ENCODE measurements at regions not wholly inside any gene's neighbourhood (a gene's known extent, or its start where the extent isn't known, plus 50 kb on each side); places are given as distances from the start of the nearest gene placed in this dataset.

DNA sequence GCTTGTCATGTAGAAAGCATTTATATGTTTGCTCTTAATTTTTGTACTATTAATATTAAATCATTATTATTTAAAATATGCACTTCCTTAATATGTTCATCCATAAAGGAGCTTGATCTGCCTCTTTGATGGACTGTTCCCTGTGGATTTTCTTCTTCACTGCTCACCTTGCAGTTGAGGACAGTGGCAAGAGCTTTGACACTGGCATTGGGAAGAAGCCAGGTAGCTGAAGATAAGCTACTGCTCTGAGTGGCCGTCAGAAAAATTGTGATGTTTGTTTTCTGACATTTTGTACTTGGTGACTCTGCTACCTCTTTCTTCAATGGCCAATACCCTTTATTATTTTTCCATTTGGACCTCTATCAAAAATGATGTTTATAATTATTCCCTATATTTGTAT, 349.4 kb upstream of the NOVA1 start:
- Mint-ChIP-seq H3K36me3 (ENCODE audit: low read depth, unreplicated experiment) (no peaks in the 10 kb centered on the region), H3K27me3 (ENCODE audit: low read depth, unreplicated experiment) (no peaks in the 10 kb centered on the region), H3K4me3 (ENCODE audit: unreplicated experiment) (no peak overlapping the region), H3K9me3 (ENCODE audit: unreplicated experiment) (peaks cover 3% of the 10 kb centered on the region), H3K27ac (ENCODE audit: unreplicated experiment) (no peak overlapping the region), H3K4me1 (ENCODE audit: low read depth, unreplicated experiment) (no peaks in the 10 kb centered on the region)
- Histone ChIP-seq H3K9ac (ENCODE audit: low read length) (no peak overlapping the region), H3K4me2 (ENCODE audit: low read length) (no peak overlapping the region), H3K4me3 (ENCODE audit: insufficient read depth, low read depth, low read length) (no peak overlapping the region), H3K27ac (ENCODE audit: low read depth, low read length) (no peak overlapping the region), H3K36me3 (ENCODE audit: insufficient read depth, low read length) (no peaks in the 10 kb centered on the region), H2AFZ (ENCODE audit: low read depth, low read length) (no peak overlapping the region), H3K79me2 (ENCODE audit: insufficient read depth, low read length) (no peaks in the 10 kb centered on the region), H3K27me3 (ENCODE audit: insufficient read depth, low read length) (no peaks in the 10 kb centered on the region), H4K20me1 (ENCODE audit: insufficient read depth, low read length) (no peaks in the 10 kb centered on the region), H3K4me1 (ENCODE audit: insufficient read depth, low read length) (no peaks in the 10 kb centered on the region), H3K9me3 (ENCODE audit: insufficient read depth, low read depth, low read length) (no peaks in the 10 kb centered on the region)
- FAIRE-seq (no peak), DNase-seq (ENCODE audit: low read depth) (no peak)
- TF ChIP-seq, protein P1, sequence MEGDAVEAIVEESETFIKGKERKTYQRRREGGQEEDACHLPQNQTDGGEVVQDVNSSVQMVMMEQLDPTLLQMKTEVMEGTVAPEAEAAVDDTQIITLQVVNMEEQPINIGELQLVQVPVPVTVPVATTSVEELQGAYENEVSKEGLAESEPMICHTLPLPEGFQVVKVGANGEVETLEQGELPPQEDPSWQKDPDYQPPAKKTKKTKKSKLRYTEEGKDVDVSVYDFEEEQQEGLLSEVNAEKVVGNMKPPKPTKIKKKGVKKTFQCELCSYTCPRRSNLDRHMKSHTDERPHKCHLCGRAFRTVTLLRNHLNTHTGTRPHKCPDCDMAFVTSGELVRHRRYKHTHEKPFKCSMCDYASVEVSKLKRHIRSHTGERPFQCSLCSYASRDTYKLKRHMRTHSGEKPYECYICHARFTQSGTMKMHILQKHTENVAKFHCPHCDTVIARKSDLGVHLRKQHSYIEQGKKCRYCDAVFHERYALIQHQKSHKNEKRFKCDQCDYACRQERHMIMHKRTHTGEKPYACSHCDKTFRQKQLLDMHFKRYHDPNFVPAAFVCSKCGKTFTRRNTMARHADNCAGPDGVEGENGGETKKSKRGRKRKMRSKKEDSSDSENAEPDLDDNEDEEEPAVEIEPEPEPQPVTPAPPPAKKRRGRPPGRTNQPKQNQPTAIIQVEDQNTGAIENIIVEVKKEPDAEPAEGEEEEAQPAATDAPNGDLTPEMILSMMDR (IDR thresholded peaks at IDR 0.05; ENCODE audit: insufficient read depth, low read depth, low read length) = no peak
- no peak for TF ChIP-seq EZH2 (IDR thresholded peaks at IDR 0.05; ENCODE audit: insufficient read depth, low read length)

DNA sequence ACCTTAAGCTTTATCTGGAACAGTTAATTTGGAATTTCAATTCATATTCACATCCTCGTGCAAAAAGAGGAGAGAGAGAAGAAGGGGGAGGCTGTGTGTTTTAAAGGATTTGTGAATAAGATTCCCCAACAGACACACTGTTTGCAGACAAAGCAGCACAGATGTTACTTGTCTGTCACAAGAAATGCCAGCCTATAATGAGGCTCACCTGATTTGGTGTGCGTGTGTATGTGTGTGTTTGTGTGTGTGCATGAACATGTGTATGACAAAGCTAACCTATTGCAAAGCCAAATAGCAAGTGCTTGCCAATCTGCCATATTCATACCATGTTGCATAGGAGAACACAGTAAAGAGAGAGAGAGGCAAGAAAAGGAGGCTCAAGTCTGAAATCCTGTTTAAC, 361.6 kb upstream of the NOVA1 start:
- Histone ChIP-seq H3K9me3 (ENCODE audit: insufficient read depth, low read depth, low read length) (no peaks in the 10 kb centered on the region), H3K9ac (ENCODE audit: low read length) (no peak overlapping the region), H3K4me3 (ENCODE audit: insufficient read depth, low read depth, low read length) (no peak overlapping the region), H3K27me3 (ENCODE audit: insufficient read depth, low read length) (no peaks in the 10 kb centered on the region), H3K4me2 (ENCODE audit: low read length) (no peak overlapping the region), H2AFZ (ENCODE audit: low read depth, low read length) (no peak overlapping the region), H3K4me1 (ENCODE audit: insufficient read depth, low read length) (no peaks in the 10 kb centered on the region), H4K20me1 (ENCODE audit: insufficient read depth, low read length) (no peaks in the 10 kb centered on the region), H3K36me3 (ENCODE audit: insufficient read depth, low read length) (no peaks in the 10 kb centered on the region), H3K27ac (ENCODE audit: low read depth, low read length) (no peak overlapping the region), H3K79me2 (ENCODE audit: insufficient read depth, low read length) (no peaks in the 10 kb centered on the region)
- no peaks in the 10 kb centered on the region for H3K36me3 Mint-ChIP-seq (ENCODE audit: low read depth, unreplicated experiment)
- FAIRE-seq (no peak), DNase-seq (ENCODE audit: low read depth) (no peak)
- TF ChIP-seq, protein P1 (IDR thresholded peaks at IDR 0.05; ENCODE audit: insufficient read depth, low read depth, low read length) = no peak
- TF ChIP-seq EZH2 (IDR thresholded peaks at IDR 0.05; ENCODE audit: insufficient read depth, low read length) = no peak
- no peak overlapping the region for H3K4me3 Mint-ChIP-seq (ENCODE audit: unreplicated experiment)
- no peaks in the 10 kb centered on the region for H3K9me3 Mint-ChIP-seq (ENCODE audit: unreplicated experiment)
- no peaks in the 10 kb centered on the region for H3K4me1 Mint-ChIP-seq (ENCODE audit: low read depth, unreplicated experiment)
- H3K27ac Mint-ChIP-seq (ENCODE audit: unreplicated experiment) = no peak overlapping the region
- no peaks in the 10 kb centered on the region for H3K27me3 Mint-ChIP-seq (ENCODE audit: low read depth, unreplicated experiment)

DNA sequence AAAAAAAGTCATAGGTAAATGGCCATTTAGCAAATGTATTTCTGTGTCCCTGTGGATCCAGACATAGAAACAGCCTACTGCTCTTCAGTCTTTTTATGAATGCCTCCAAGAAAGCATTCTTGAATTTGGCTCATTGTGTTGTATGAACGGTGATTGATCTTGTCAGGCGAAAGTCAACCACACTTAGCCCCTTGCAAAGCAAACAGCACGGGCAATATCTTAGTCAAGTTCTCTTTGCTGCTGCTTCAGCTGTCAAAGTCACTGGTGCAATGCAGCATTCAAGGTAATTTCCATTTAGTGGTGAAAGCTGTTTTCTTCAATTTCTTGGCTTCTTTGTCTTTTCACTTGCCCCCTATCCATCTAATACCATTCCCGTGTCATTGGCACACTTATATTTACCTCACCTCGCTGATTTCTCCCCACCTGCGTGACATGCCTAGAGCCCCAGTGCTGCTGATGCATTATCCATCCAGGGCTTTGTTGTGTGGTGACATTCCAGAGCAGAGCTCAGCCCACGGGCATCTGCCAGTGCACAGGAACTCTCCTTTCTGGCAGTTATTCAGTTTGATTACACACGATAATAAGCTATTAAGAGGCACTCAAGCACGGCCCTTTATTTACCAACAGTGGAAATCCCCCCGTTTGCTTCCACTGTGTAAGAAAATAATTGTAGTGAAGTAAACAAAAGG, 362.3 kb upstream of the NOVA1 start:
- H2AFZ ChIP-seq (ENCODE audit: low read depth, low read length) = no peak overlapping the region
- Mint-ChIP-seq H3K27me3 (ENCODE audit: low read depth, unreplicated experiment) (no peaks in the 10 kb centered on the region), H3K9me3 (ENCODE audit: unreplicated experiment) (no peaks in the 10 kb centered on the region), H3K27ac (ENCODE audit: unreplicated experiment) (no peak overlapping the region), H3K4me1 (ENCODE audit: low read depth, unreplicated experiment) (no peaks in the 10 kb centered on the region), H3K4me3 (ENCODE audit: unreplicated experiment) (no peak overlapping the region), H3K36me3 (ENCODE audit: low read depth, unreplicated experiment) (no peaks in the 10 kb centered on the region)
- H3K4me1 ChIP-seq (ENCODE audit: insufficient read depth, low read length) = no peaks in the 10 kb centered on the region
- no peaks in the 10 kb centered on the region for H3K79me2 ChIP-seq (ENCODE audit: insufficient read depth, low read length)
- no peaks in the 10 kb centered on the region for H3K9me3 ChIP-seq (ENCODE audit: insufficient read depth, low read depth, low read length)
- no peak for TF ChIP-seq EZH2 (IDR thresholded peaks at IDR 0.05; ENCODE audit: insufficient read depth, low read length)
- TF ChIP-seq, protein P1 (IDR thresholded peaks at IDR 0.05; ENCODE audit: insufficient read depth, low read depth, low read length) = no peak
- FAIRE-seq = no peak
- no peaks in the 10 kb centered on the region for H4K20me1 ChIP-seq (ENCODE audit: insufficient read depth, low read length)
- no peak for DNase-seq (ENCODE audit: low read depth)
- no peak overlapping the region for H3K9ac ChIP-seq (ENCODE audit: low read length)
- H3K27me3 ChIP-seq (ENCODE audit: insufficient read depth, low read length) = no peaks in the 10 kb centered on the region
- no peaks in the 10 kb centered on the region for H3K36me3 ChIP-seq (ENCODE audit: insufficient read depth, low read length)
- no peak overlapping the region for H3K27ac ChIP-seq (ENCODE audit: low read depth, low read length)
- H3K4me2 ChIP-seq (ENCODE audit: low read length) = no peak overlapping the region
- H3K4me3 ChIP-seq (ENCODE audit: insufficient read depth, low read depth, low read length) = no peak overlapping the region
